ENCODE measurements at regions not wholly inside any gene's neighbourhood (a gene's known extent, or its start where the extent isn't known, plus 50 kb on each side); places are given as distances from the start of the nearest gene placed in this dataset.

DNA sequence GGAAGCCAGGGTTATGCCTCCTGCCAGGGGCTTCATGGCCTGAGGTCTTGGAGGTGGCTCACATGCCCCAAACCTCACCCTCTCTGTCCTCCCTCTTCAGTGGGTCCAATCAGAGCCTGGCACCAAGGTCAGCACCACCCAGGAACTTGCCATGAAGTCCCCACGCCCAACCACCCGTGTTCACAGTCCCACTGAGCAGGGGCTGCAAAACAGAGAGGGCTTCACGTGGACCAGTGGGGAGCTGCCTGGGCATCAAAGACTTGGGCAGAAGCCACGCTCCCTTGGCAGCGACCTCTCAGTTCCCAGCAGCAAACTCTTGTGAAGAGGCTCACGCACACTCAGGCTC, 425.8 kb upstream of the B3GAT1 start:
- in situ Hi-C loops (cut with MboI; ENCODE audit: low pct_unique_long_range_greater_than_20kb, low sequenced_read_pairs, unreplicated experiment): no loop called here
- TF ChIP-seq, protein P1, sequence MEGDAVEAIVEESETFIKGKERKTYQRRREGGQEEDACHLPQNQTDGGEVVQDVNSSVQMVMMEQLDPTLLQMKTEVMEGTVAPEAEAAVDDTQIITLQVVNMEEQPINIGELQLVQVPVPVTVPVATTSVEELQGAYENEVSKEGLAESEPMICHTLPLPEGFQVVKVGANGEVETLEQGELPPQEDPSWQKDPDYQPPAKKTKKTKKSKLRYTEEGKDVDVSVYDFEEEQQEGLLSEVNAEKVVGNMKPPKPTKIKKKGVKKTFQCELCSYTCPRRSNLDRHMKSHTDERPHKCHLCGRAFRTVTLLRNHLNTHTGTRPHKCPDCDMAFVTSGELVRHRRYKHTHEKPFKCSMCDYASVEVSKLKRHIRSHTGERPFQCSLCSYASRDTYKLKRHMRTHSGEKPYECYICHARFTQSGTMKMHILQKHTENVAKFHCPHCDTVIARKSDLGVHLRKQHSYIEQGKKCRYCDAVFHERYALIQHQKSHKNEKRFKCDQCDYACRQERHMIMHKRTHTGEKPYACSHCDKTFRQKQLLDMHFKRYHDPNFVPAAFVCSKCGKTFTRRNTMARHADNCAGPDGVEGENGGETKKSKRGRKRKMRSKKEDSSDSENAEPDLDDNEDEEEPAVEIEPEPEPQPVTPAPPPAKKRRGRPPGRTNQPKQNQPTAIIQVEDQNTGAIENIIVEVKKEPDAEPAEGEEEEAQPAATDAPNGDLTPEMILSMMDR (IDR thresholded peaks at IDR 0.05; ENCODE audit: extremely low read depth, insufficient read depth, missing control alignments): no peak
- DNase-seq (ENCODE audit: low spot score): no peak

DNA sequence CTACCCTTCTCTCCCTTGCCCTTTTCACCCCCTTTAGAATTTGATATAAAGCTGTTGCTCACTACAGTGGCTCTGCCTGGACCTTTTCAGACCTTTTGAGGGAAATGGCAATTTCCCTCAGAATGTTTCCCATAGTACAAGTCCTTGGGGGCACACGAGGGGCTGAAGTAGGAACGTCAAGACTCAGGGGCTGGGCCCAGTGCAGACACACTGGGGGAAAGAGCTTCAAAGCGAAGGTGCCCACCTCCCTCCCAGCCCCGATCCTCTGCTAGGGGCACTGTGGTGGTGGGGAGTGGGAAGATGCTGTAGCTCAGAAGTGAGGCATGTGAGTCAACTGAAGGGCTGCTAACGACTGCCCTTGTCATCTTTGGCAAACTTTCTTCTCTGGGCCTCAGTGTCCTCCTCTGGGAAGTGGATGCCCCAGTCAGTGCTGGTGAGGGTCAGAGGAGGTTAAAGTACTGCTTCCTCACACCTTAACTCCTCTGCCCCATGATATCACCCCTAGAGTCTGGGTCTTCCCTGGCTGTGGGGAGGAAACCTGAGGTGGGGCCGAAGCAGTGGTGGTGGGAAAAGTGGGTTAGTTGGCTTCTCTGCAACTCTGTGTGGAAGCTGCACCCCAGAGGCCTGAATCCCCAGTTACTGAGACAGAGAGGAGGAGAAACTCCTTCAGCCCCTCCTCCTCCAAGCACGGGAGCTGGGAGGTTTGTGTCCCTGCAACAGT, 425.3 kb upstream of the B3GAT1 start:
- in situ Hi-C loops (cut with MboI; ENCODE audit: low pct_unique_long_range_greater_than_20kb, low sequenced_read_pairs, unreplicated experiment): no loop called here
- DNase-seq (ENCODE audit: low spot score): no peak
- TF ChIP-seq, protein P1 (IDR thresholded peaks at IDR 0.05; ENCODE audit: extremely low read depth, insufficient read depth, missing control alignments): no peak

DNA sequence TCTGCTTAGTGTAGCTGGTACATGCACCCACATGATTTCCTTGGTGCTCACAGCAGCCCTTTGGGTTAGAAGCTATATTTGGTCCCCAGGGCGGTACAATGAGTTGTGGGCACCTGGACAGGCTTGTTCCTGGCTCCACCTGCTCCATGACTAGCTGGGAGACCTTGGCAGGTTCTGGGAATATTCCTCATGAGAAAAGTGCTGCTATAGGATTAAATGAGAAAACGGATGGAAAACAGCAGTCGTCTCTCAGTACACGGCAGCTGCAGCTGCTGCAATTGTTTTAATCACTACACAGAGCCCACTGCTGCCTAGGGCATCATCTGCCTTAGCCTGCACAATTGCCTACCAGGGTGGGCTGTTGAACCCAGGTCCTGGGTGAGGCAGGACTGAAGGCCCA, 424.5 kb upstream of the B3GAT1 start:
- TF ChIP-seq, protein P1 (IDR thresholded peaks at IDR 0.05; ENCODE audit: extremely low read depth, insufficient read depth, missing control alignments): no peak
- in situ Hi-C loops (cut with MboI; ENCODE audit: low pct_unique_long_range_greater_than_20kb, low sequenced_read_pairs, unreplicated experiment): no loop called here
- DNase-seq (ENCODE audit: low spot score): no peak

DNA sequence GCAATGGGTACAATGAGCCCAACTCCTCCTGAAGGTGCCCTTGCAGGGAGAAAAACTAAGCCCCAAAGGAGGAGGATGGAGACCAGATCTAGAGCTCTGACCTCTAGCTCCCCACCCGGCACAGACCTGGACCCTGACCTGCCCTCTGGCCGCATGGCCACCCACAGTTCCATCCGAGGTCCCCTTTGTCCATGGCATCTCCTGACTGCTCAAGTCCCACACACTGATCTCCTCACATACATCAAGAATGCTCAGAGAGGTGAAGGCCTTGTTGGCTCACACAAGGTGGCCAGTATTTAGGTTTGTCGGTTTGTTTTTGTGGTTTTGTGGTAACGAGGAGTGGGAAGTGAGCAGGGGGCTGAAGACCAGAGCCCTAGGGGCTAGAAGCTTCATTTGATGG, 423.5 kb upstream of the B3GAT1 start:
- no peak for DNase-seq (ENCODE audit: low spot score)
- TF ChIP-seq, protein P1 (IDR thresholded peaks at IDR 0.05; ENCODE audit: extremely low read depth, insufficient read depth, missing control alignments): no peak
- in situ Hi-C loops (cut with MboI; ENCODE audit: low pct_unique_long_range_greater_than_20kb, low sequenced_read_pairs, unreplicated experiment): no loop called here

DNA sequence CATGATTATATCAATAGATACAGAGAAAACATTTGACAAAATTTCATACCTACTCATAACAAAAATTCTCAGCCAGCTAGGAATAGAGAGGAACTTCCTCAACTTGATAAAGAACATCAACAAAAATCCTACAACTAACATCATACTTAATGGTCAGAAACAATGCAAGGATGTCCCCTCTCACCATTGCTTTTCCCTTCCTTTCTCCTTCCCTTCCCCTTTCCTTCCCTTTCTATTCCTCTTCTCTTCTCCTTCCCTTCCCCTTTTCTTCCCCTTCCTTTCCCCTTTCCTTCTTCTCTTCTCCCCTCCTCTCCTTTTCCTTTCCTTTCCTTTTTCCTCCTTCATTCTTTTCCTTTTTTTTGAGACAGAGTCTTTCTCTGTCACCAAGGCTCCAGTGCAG, 418.3 kb upstream of the B3GAT1 start:
- TF ChIP-seq, protein P1 (IDR thresholded peaks at IDR 0.05; ENCODE audit: extremely low read depth, insufficient read depth, missing control alignments): no peak
- in situ Hi-C loops (cut with MboI; ENCODE audit: low pct_unique_long_range_greater_than_20kb, low sequenced_read_pairs, unreplicated experiment): no loop called here
- DNase-seq (ENCODE audit: low spot score): no peak

DNA sequence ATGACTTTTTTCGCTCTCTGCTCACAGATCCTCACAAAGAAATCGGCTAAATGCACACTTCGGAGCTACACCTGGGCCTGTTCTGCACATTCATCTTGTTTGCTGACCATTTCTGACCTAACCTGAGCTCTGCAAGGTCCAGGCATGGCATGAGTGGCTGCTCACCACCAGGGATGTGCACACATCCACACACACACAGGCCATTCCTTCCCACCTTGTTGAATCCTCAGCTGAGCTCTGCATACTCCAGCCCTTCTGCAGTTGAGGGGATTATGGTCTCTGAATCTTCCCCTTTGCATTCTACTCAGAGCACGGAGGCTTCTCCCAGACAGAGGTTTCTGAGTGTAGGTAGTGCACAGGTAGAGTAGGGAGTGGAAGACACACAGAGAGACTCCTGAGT, 411.9 kb upstream of the B3GAT1 start:
- TF ChIP-seq, protein P1 (IDR thresholded peaks at IDR 0.05; ENCODE audit: extremely low read depth, insufficient read depth, missing control alignments): no peak
- DNase-seq (ENCODE audit: low spot score): no peak
- in situ Hi-C loops (cut with MboI; ENCODE audit: low pct_unique_long_range_greater_than_20kb, low sequenced_read_pairs, unreplicated experiment): no loop called here
